ENCODE measurements at regions not wholly inside any gene's neighbourhood (a gene's known extent, or its start where the extent isn't known, plus 50 kb on each side); places are given as distances from the start of the nearest gene placed in this dataset.
A peak's percentile ranks its signal among the peaks of the same experiment; 100 is the strongest.

DNA sequence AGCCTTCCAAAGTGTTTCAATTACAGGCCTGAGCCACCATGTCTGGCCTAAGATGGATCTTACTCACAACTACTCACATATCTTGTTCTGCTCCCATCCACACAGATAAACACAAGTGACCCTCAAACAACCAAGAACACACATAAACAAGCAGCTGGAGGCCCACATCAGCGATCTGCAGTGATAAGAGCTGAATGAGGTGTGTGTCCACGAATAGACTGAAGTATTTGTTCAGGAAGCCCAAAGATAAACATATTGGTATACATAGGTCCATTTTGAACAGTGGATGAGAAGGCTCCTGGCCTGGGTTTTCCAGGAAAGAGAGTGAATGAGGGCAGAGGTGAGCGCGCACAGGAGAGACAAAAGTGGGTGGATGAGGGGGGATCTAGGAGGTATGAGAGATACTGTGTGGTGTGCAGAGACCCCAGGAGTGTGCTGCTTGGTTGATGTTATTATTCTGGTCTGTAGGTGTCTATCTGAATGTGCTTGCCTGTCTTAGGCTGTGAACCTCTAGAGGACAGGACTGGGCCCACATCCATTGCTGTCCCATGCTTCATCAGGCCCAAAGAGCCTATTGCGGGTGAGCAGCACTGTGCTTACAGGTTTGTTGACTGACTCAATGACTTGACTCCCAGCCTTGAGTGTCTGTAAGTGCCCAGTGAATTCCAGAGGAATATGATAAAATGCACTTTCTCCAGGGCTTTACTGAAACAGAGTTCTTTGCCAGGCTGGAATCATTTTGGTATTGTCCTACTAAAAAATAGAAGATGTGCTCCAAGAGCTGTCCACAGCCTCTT is 79.9 kb upstream of the ATP1A1 start (continued):
- TF ChIP-seq, protein P1, sequence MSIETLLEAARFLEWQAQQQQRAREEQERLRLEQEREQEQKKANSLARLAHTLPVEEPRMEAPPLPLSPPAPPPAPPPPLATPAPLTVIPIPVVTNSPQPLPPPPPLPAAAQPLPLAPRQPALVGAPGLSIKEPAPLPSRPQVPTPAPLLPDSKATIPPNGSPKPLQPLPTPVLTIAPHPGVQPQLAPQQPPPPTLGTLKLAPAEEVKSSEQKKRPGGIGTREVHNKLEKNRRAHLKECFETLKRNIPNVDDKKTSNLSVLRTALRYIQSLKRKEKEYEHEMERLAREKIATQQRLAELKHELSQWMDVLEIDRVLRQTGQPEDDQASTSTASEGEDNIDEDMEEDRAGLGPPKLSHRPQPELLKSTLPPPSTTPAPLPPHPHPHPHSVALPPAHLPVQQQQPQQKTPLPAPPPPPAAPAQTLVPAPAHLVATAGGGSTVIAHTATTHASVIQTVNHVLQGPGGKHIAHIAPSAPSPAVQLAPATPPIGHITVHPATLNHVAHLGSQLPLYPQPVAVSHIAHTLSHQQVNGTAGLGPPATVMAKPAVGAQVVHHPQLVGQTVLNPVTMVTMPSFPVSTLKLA (IDR thresholded peaks at IDR 0.05), result no peak
- TF ChIP-seq LCORL (IDR thresholded peaks at IDR 0.05) (no peak), LCORL (CRISPR knock-in tag; IDR thresholded peaks at IDR 0.05) (peak; percentile 79), FOXK1 (CRISPR knock-in tag; IDR thresholded peaks at IDR 0.05; ENCODE audit: borderline replicate concordance, low read depth) (peak; percentile 99), SMAD3 (CRISPR knock-in tag; IDR thresholded peaks at IDR 0.05) (peak; percentile 90), ZNF446 (CRISPR knock-in tag; IDR thresholded peaks at IDR 0.05) (0 out of 2 replicates have a peak, but pooled peaks have one; percentile 31), SP5 (CRISPR knock-in tag; IDR thresholded peaks at IDR 0.05; ENCODE audit: borderline replicate concordance, low read depth) (peak; percentile 72; the same call in 1 of the 2 replicates), NR2F1 (CRISPR knock-in tag; IDR thresholded peaks at IDR 0.05) (peak; percentile 64 to 75; a peak in 2 of 4 replicates), ARHGAP35 (CRISPR knock-in tag; IDR thresholded peaks at IDR 0.05; ENCODE audit: borderline replicate concordance) (no peak), ZNF383 (CRISPR knock-in tag; IDR thresholded peaks at IDR 0.05; ENCODE audit: borderline replicate concordance) (no peak), CCDC6 (CRISPR knock-in tag; IDR thresholded peaks at IDR 0.05) (peak; percentile 70; the same call in 1 of the 2 replicates)
- TF ChIP-seq, protein P2, sequence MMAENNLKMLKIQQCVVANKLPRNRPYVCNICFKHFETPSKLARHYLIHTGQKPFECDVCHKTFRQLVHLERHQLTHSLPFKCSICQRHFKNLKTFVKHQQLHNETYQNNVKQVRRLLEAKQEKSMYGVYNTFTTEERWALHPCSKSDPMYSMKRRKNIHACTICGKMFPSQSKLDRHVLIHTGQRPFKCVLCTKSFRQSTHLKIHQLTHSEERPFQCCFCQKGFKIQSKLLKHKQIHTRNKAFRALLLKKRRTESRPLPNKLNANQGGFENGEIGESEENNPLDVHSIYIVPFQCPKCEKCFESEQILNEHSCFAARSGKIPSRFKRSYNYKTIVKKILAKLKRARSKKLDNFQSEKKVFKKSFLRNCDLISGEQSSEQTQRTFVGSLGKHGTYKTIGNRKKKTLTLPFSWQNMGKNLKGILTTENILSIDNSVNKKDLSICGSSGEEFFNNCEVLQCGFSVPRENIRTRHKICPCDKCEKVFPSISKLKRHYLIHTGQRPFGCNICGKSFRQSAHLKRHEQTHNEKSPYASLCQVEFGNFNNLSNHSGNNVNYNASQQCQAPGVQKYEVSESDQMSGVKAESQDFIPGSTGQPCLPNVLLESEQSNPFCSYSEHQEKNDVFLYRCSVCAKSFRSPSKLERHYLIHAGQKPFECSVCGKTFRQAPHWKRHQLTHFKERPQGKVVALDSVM (CRISPR knock-in tag; IDR thresholded peaks at IDR 0.05), result 0 out of 2 replicates have a peak, but pooled peaks have one; percentile 30
- TF ChIP-seq, protein P3, sequence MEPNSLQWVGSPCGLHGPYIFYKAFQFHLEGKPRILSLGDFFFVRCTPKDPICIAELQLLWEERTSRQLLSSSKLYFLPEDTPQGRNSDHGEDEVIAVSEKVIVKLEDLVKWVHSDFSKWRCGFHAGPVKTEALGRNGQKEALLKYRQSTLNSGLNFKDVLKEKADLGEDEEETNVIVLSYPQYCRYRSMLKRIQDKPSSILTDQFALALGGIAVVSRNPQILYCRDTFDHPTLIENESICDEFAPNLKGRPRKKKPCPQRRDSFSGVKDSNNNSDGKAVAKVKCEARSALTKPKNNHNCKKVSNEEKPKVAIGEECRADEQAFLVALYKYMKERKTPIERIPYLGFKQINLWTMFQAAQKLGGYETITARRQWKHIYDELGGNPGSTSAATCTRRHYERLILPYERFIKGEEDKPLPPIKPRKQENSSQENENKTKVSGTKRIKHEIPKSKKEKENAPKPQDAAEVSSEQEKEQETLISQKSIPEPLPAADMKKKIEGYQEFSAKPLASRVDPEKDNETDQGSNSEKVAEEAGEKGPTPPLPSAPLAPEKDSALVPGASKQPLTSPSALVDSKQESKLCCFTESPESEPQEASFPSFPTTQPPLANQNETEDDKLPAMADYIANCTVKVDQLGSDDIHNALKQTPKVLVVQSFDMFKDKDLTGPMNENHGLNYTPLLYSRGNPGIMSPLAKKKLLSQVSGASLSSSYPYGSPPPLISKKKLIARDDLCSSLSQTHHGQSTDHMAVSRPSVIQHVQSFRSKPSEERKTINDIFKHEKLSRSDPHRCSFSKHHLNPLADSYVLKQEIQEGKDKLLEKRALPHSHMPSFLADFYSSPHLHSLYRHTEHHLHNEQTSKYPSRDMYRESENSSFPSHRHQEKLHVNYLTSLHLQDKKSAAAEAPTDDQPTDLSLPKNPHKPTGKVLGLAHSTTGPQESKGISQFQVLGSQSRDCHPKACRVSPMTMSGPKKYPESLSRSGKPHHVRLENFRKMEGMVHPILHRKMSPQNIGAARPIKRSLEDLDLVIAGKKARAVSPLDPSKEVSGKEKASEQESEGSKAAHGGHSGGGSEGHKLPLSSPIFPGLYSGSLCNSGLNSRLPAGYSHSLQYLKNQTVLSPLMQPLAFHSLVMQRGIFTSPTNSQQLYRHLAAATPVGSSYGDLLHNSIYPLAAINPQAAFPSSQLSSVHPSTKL (CRISPR knock-in tag; IDR thresholded peaks at IDR 0.05), result peak; percentile 99
- TF ChIP-seq, protein P4, sequence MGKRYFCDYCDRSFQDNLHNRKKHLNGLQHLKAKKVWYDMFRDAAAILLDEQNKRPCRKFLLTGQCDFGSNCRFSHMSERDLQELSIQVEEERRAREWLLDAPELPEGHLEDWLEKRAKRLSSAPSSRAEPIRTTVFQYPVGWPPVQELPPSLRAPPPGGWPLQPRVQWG (CRISPR knock-in tag; IDR thresholded peaks at IDR 0.05; ENCODE audit: borderline replicate concordance, low read depth), result no peak
- TF ChIP-seq, protein P5, sequence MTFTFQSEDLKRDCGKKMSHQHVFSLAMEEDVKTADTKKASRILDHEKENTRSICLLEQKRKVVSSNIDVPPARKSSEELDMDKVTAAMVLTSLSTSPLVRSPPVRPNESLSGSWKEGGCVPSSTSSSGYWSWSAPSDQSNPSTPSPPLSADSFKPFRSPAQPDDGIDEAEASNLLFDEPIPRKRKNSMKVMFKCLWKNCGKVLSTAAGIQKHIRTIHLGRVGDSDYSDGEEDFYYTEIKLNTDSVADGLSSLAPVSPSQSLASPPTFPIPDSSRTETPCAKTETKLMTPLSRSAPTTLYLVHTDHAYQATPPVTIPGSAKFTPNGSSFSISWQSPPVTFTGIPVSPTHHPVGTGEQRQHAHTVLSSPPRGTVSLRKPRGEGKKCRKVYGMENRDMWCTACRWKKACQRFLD (CRISPR knock-in tag; IDR thresholded peaks at IDR 0.05; ENCODE audit: borderline replicate concordance), result no peak
